ENCODE measurements at regions not wholly inside any gene's neighbourhood (a gene's known extent, or its start where the extent isn't known, plus 50 kb on each side); places are given as distances from the start of the nearest gene placed in this dataset.

GRCh38 chrX:150150780-150151125 lies 212.4 kb upstream of the MAMLD1 start:
- in situ Hi-C loops (cut with HindIII; ENCODE audit: low pct_ligation_motif_present, low sequenced_read_pairs): no loop called here
- TF ChIP-seq CTCF (IDR thresholded peaks at IDR 0.05; ENCODE audit: low read depth, low read length, missing control alignments): no peak
- H3K27ac ChIP-seq: no peak overlapping the region
- H3K4me3 ChIP-seq (ENCODE audit: low read depth, low read length): no peak overlapping the region
- H3K36me3 ChIP-seq (replicated peaks): no peaks in the 10 kb centered on the region
- DNase-seq: no peak
- H3K27me3 ChIP-seq (replicated peaks): no peaks in the 10 kb centered on the region

GRCh38 chrX:150152036-150152435 lies 211.1 kb upstream of the MAMLD1 start:
- in situ Hi-C loops (cut with HindIII; ENCODE audit: low pct_ligation_motif_present, low sequenced_read_pairs): no loop called here
- no peak for TF ChIP-seq CTCF (IDR thresholded peaks at IDR 0.05; ENCODE audit: low read depth, low read length, missing control alignments)
- H3K36me3 ChIP-seq (replicated peaks): no peaks in the 10 kb centered on the region
- H3K27ac ChIP-seq: no peak overlapping the region
- DNase-seq: no peak
- no peak overlapping the region for H3K4me3 ChIP-seq (ENCODE audit: low read depth, low read length)
- H3K27me3 ChIP-seq (replicated peaks): no peaks in the 10 kb centered on the region

GRCh38 chrX:150152546-150152945 lies 210.6 kb upstream of the MAMLD1 start:
- TF ChIP-seq CTCF (IDR thresholded peaks at IDR 0.05; ENCODE audit: low read depth, low read length, missing control alignments): no peak
- H3K36me3 ChIP-seq (replicated peaks): no peaks in the 10 kb centered on the region
- no peak overlapping the region for H3K27ac ChIP-seq
- no peaks in the 10 kb centered on the region for H3K27me3 ChIP-seq (replicated peaks)
- in situ Hi-C loops (cut with HindIII; ENCODE audit: low pct_ligation_motif_present, low sequenced_read_pairs): no loop called here
- no peak for DNase-seq
- H3K4me3 ChIP-seq (ENCODE audit: low read depth, low read length): no peak overlapping the region

- peak; percentile 40 for DNase-seq
- Histone ChIP-seq H3K4me3 (ENCODE audit: low read depth, low read length) (no peak overlapping the region), H3K36me3 (replicated peaks) (no peaks in the 10 kb centered on the region), H3K27ac (no peak overlapping the region), H3K27me3 (replicated peaks) (no peaks in the 10 kb centered on the region)
- in situ Hi-C loops (cut with HindIII; ENCODE audit: low pct_ligation_motif_present, low sequenced_read_pairs): no loop called here
- TF ChIP-seq CTCF (IDR thresholded peaks at IDR 0.05; ENCODE audit: low read depth, low read length, missing control alignments): no peak
Measured at GRCh38 chrX:150155436-150156035, 207.6 kb upstream of the MAMLD1 start.

GRCh38 chrX:150156615-150157014 lies 206.5 kb upstream of the MAMLD1 start:
- no peak for TF ChIP-seq CTCF (IDR thresholded peaks at IDR 0.05; ENCODE audit: low read depth, low read length, missing control alignments)
- no peaks in the 10 kb centered on the region for H3K36me3 ChIP-seq (replicated peaks)
- no peak for DNase-seq
- no peak overlapping the region for H3K27ac ChIP-seq
- no peaks in the 10 kb centered on the region for H3K27me3 ChIP-seq (replicated peaks)
- in situ Hi-C loops (cut with HindIII; ENCODE audit: low pct_ligation_motif_present, low sequenced_read_pairs): no loop called here
- no peak overlapping the region for H3K4me3 ChIP-seq (ENCODE audit: low read depth, low read length)

GRCh38 chrX:150157291-150157690 lies 205.8 kb upstream of the MAMLD1 start:
- DNase-seq: no peak
- TF ChIP-seq CTCF (IDR thresholded peaks at IDR 0.05; ENCODE audit: low read depth, low read length, missing control alignments): no peak
- no peaks in the 10 kb centered on the region for H3K27me3 ChIP-seq (replicated peaks)
- no peaks in the 10 kb centered on the region for H3K36me3 ChIP-seq (replicated peaks)
- no peak overlapping the region for H3K4me3 ChIP-seq (ENCODE audit: low read depth, low read length)
- in situ Hi-C loops (cut with HindIII; ENCODE audit: low pct_ligation_motif_present, low sequenced_read_pairs): no loop called here
- H3K27ac ChIP-seq: no peak overlapping the region

Data from brain microvascular endothelial cell (primary cell).